GM23338 (cell line): ENCODE measurements at regions not wholly inside any gene's neighbourhood (a gene's known extent, or its start where the extent isn't known, plus 50 kb on each side); places are given as distances from the start of the nearest gene placed in this dataset.

ENCODE experiments used
- ATAC-seq: fragments of 200-7000 bp; cut with Tn5 transposase; 3 replicates; pipeline ENCODE4 v1.9.1; 2020
- DNase-seq: peaks from one replicate; pipeline ENCODE4 v3.0.0-alpha.2; 2015; ENCODE audit warnings: low spot score
- H2AFZ ChIP-seq: fragments of 200-600 bp; sonication (generic); 2 replicates; pipeline ENCODE4 v1.8.0; 2016; ENCODE audit warnings: antibody characterized with exemption, mild to moderate bottlenecking, moderate library complexity
- H3F3A ChIP-seq: fragments of 200-600 bp; sonication (generic); replicated peaks from 2 replicates; pipeline ENCODE4 v1.8.0; 2017; ENCODE audit warnings: antibody characterized with exemption, mixed run types, low read depth
- H3K27ac ChIP-seq: fragments of 200-600 bp; sonication (generic); 2 replicates; pipeline ENCODE4 v1.6.1; 2016; ENCODE audit warnings: low read depth
- H3K27me3 ChIP-seq: fragments of 200-600 bp; sonication (generic); 2 replicates; pipeline ENCODE4 v1.8.0; 2016; ENCODE audit warnings: mild to moderate bottlenecking, mixed run types, moderate library complexity; ENCODE audit not compliant: insufficient read depth
- H3K36me3 ChIP-seq: fragments of 200-600 bp; sonication (generic); 2 replicates; pipeline ENCODE4 v1.8.0; 2016; ENCODE audit warnings: mild to moderate bottlenecking; ENCODE audit not compliant: insufficient read depth
- H3K4me1 ChIP-seq: fragments of 200-600 bp; sonication (generic); 2 replicates; pipeline ENCODE4 v1.8.0; 2016; ENCODE audit warnings: mild to moderate bottlenecking, moderate library complexity; ENCODE audit not compliant: insufficient read depth
- H3K4me2 ChIP-seq: fragments of 200-600 bp; sonication (generic); 2 replicates; pipeline ENCODE4 v1.7.1; 2017; ENCODE audit warnings: mixed run types
- H3K4me3 ChIP-seq: fragments of 200-600 bp; sonication (generic); 2 replicates; pipeline ENCODE4 v1.6.1; 2016; ENCODE audit warnings: mixed run types
- H3K79me2 ChIP-seq: fragments of 200-600 bp; sonication (generic); replicated peaks from 2 replicates; pipeline ENCODE4 v1.8.0; 2017; ENCODE audit warnings: mild to moderate bottlenecking; ENCODE audit not compliant: insufficient read depth
- H3K9me2 ChIP-seq: fragments of 200-600 bp; sonication (generic); 2 replicates; pipeline ENCODE4 v1.8.0; 2017; ENCODE audit not compliant: insufficient read depth
- H4K20me1 ChIP-seq: fragments of 200-600 bp; sonication (generic); replicated peaks from 2 replicates; pipeline ENCODE4 v1.8.0; 2017; ENCODE audit warnings: mild to moderate bottlenecking; ENCODE audit not compliant: insufficient read depth
- H3K27ac Mint-ChIP-seq: 2 replicates; pipeline ENCODE4 v1.8.0; 2020; ENCODE audit warnings: inconsistent platforms, mild to moderate bottlenecking, moderate library complexity, mixed read lengths
- H3K27me3 Mint-ChIP-seq: 3 replicates; pipeline ENCODE4 v1.8.0; 2022; ENCODE audit warnings: low read depth, mild to moderate bottlenecking, moderate library complexity, mixed read lengths, inconsistent platforms; ENCODE audit not compliant: insufficient read depth, poor library complexity
- H3K36me3 Mint-ChIP-seq: 3 replicates; pipeline ENCODE4 v1.8.0; 2021; ENCODE audit warnings: low read depth, mild to moderate bottlenecking, inconsistent platforms, moderate library complexity, mixed read lengths
- H3K4me1 Mint-ChIP-seq: 3 replicates; pipeline ENCODE4 v1.8.0; 2020; ENCODE audit warnings: mild to moderate bottlenecking, inconsistent platforms, mixed read lengths
- H3K4me3 Mint-ChIP-seq: 3 replicates; pipeline ENCODE4 v1.8.0; 2021; ENCODE audit warnings: moderate library complexity, mild to moderate bottlenecking, inconsistent platforms, mixed read lengths
- H3K9me3 Mint-ChIP-seq: 3 replicates; pipeline ENCODE4 v1.8.0; 2020; ENCODE audit warnings: moderate library complexity, mild to moderate bottlenecking, inconsistent platforms, mixed read lengths
- CREB1 ChIP-seq: fragments of 250-450 bp; sonication (Bioruptor Pico); IDR thresholded peaks from 2 replicates; pipeline ENCODE4 v1.5.0; 2020; ENCODE audit warnings: low read depth, mild to moderate bottlenecking, moderate library complexity
- CTCF ChIP-seq, 2 experiments: fragments of 200-600 bp in 1 of 2; sonication (generic) in 1 of 2; conservative IDR thresholded peaks; 2 replicates each; pipeline versions ENCODE4 v1.5.1 to v1.6.1; 2016 to 2017; ENCODE audit warnings: antibody characterized with exemption in 2 of 2, low read depth in 2 of 2, mild to moderate bottlenecking in 2 of 2, moderate library complexity in 1 of 2
- EZH2 ChIP-seq: fragments of 200-600 bp; sonication (generic); IDR thresholded peaks from one replicate; pipeline ENCODE4 v1.8.0; 2017; ENCODE audit warnings: antibody characterized with exemption, mild to moderate bottlenecking, low read depth; ENCODE audit not compliant: unreplicated experiment
- REST ChIP-seq: IDR thresholded peaks from one replicate; pipeline ENCODE4 v1.6.1; 2018; ENCODE audit warnings: antibody characterized with exemption; ENCODE audit not compliant: unreplicated experiment
- STAT1 ChIP-seq: IDR thresholded peaks from one replicate; pipeline ENCODE4 v1.6.1; 2016; ENCODE audit warnings: antibody characterized with exemption; ENCODE audit not compliant: unreplicated experiment
- ZNF114 ChIP-seq: fragments of 250-450 bp; sonication (Bioruptor Pico); IDR thresholded peaks from 2 replicates; pipeline ENCODE4 v1.5.0; 2020; ENCODE audit warnings: mild to moderate bottlenecking, moderate library complexity
- ZNF331 ChIP-seq: fragments of 250-450 bp; sonication (Bioruptor Pico); IDR thresholded peaks from 2 replicates; pipeline ENCODE4 v1.5.0; 2020; ENCODE audit warnings: low read depth, mild to moderate bottlenecking, moderate library complexity
- ZNF462 ChIP-seq: fragments of 250-450 bp; sonication (Bioruptor Pico); IDR thresholded peaks from 2 replicates; pipeline ENCODE4 v1.5.0; 2020; ENCODE audit warnings: mild to moderate bottlenecking, moderate library complexity

GRCh38 chr3:137201066-137201465 lies 243.3 kb downstream of the IL20RB start (continued):
- TF ChIP-seq ZNF462 (CRISPR knock-in tag) (no peak), REST (no peak), EZH2 (no peak), CREB1 (CRISPR knock-in tag) (no peak)

GRCh38 chr3:137202941-137203340 lies 245.2 kb downstream of the IL20RB start:
- H3K9me3 Mint-ChIP-seq: peaks cover 11% of the 10 kb centered on the region
- no peaks in the 10 kb centered on the region for H3K36me3 ChIP-seq
- no peaks in the 10 kb centered on the region for H3K27me3 Mint-ChIP-seq
- H3K36me3 Mint-ChIP-seq: peaks cover 10% of the 10 kb centered on the region; the same call in 1 of the 3 replicates
- ATAC-seq (no peak), DNase-seq (no peak)
- H3K9me2 ChIP-seq: 0 out of 2 replicates have a peak, but pooled peaks cover 6% of the 10 kb centered on the region
- no peaks in the 10 kb centered on the region for H3K79me2 ChIP-seq
- no peaks in the 10 kb centered on the region for H3K27me3 ChIP-seq
- no peaks in the 10 kb centered on the region for H3K4me1 ChIP-seq
- no peak for TF ChIP-seq CTCF (conservative IDR thresholded peaks at IDR 0.05; ENCODE audit: low read depth in 2 of 2)
- TF ChIP-seq ZNF331 (CRISPR knock-in tag): no peak
- TF ChIP-seq ZNF114 (CRISPR knock-in tag): no peak
- no peak for TF ChIP-seq CREB1 (CRISPR knock-in tag)
- no peak for TF ChIP-seq STAT1
- no peak overlapping the region for H2AFZ ChIP-seq
- no peak overlapping the region for H3K4me3 ChIP-seq
- H3K4me2 ChIP-seq: no peak overlapping the region
- H3K4me3 Mint-ChIP-seq: no peak overlapping the region
- no peak overlapping the region for H3K27ac Mint-ChIP-seq
- H3K27ac ChIP-seq: no peak overlapping the region
- H3K4me1 Mint-ChIP-seq: peaks cover 4% of the 10 kb centered on the region; the same call in 2 of the 3 replicates
- no peaks in the 10 kb centered on the region for H4K20me1 ChIP-seq
- H3F3A ChIP-seq: no peaks in the 10 kb centered on the region
